ENCODE measurements at regions not wholly inside any gene's neighbourhood (a gene's known extent, or its start where the extent isn't known, plus 50 kb on each side); places are given as distances from the start of the nearest gene placed in this dataset.
"Not testable (repeated sequence)": the region's sequence is repeated elsewhere in the genome, so short reads cannot be mapped to it uniquely, and the experiment has no call there.

DNA sequence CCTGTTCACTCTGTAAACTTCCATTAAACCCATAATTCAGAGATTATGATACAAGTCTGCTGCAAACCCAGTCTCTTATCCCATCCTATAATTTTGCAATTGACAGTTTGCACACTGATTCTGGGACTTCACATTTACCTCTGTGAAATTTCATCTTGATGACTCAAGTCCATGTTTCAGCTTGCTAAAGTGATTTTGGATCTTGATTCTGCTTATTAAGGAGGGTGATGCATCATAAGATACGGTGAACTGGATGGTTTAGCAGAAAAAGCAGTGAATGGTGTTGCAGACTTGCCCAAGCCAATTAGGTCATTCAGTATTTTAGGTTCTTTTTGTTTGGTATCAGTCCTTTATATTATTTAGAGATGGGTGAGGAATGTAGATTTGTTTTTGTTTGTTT, 125.5 kb upstream of the PODXL start:
- DNase-seq (ENCODE audit: low read depth in 2 of 2), result no peak

- DNase-seq (ENCODE audit: low read depth in 2 of 2), result not testable (repeated sequence)
Observed at GRCh38 chr7:131679071-131679470, 122.6 kb upstream of the PODXL start.

- not testable (repeated sequence) for DNase-seq (ENCODE audit: low read depth in 2 of 2)
Observed at GRCh38 chr7:131676850-131677249, 120.4 kb upstream of the PODXL start.

GRCh38 chr7:131674131-131674530, 117.7 kb upstream of the PODXL start:
- no peak for DNase-seq (ENCODE audit: low read depth in 2 of 2)

GRCh38 chr7:131673576-131673975, 117.1 kb upstream of the PODXL start:
- no peak for DNase-seq (ENCODE audit: low read depth in 2 of 2)

DNA sequence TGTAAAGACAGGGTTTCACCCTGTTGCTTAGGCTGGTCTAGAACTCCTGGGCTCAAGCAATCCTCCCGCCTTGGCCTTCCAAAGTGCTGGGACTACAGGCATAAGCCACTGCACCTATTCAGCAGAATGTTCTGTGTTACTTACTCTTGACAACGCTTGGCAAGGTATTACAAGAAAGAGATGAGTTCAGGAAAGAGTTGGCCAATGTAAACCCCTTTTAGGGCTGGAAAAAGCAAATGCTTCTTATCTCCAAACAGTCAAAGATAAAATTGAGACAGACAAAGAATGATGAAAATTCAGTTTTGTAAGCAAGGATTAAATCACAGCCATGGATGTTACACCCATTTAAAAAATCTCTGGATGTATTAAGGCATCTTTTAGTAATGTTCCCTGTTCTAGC, 114.0 kb upstream of the PODXL start:
- no peak for DNase-seq (ENCODE audit: low read depth in 2 of 2)

DNA sequence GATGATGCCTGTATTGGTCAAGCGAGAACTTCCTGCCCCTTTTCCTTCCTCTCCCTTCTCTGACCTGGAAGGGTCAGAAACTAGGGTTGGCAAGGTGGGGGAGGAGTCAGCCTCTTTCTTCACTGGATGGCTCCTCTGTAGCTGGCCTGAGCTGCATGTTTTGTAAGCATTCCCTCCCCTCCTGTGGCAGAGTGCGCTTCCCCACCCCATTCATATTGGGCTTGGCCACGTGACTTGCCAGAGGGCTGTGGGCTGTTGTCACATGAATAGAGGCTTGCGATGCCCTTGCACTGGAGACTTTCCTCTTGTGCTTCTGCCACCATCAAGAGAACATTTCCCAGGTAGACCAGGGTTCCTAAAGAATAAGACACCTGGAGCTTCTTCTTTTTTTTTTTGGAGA, 111.3 kb upstream of the PODXL start:
- DNase-seq (ENCODE audit: low read depth in 2 of 2), result no peak

- no peak for DNase-seq (ENCODE audit: low read depth in 2 of 2)
Observed at GRCh38 chr7:131665021-131665420, 108.6 kb upstream of the PODXL start.

- no peak for DNase-seq (ENCODE audit: low read depth in 2 of 2)
Observed at GRCh38 chr7:131664570-131664969, 108.1 kb upstream of the PODXL start.

DNA sequence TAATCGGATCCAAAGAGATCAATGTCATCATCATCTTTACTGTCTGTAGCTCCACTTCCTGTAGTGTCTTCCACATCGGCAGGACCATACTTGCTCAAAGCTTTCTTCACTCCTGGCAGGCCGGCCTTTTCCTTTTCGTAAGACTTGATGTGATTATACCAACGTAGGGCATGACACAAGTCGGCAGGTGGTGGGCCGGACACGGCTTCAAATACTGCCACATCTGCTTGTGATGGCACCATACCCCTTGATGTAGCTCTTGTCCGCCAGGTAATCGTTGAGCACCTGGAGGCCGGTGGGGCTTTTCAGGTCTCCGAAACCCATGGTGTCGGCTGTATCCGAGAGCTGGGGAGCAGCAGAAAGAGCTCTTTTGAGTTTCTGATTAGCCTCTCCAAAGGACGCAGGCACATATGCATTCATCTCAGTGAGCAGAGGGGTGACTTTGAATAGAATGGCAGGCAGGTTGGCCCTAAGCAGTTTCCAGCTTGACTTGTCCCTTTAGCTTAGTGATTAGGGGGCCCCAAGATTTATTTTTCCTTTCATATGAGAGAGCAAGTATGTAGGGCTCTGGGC, 106.0 kb upstream of the PODXL start:
- DNase-seq (ENCODE audit: low read depth in 2 of 2), result not testable (repeated sequence)

- DNase-seq (ENCODE audit: low read depth in 2 of 2), result no peak
Observed at GRCh38 chr7:131657881-131658280, 101.5 kb upstream of the PODXL start.

- DNase-seq (ENCODE audit: low read depth in 2 of 2), result no peak
Observed at GRCh38 chr7:131656980-131657723, 100.7 kb upstream of the PODXL start.

DNA sequence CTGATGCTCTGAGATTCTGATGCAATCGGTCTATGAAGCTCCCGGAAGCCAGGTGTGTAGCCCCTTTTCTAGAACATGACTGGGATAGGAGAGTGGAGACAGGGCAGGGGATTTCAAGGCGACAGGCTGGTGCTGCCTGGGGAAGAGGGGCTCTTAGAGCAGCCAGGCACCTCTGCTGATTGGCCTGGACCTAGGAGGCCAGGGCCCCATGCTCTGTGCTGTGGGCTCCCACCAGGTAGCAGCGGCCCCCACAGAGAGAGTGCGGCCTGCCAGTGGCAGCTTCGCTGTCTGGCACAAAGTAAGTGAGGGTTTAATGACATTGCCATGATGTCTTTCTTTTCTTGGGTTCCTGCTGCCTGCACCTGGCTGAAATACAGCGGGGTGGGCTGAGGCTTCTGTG, 99.4 kb upstream of the PODXL start:
- no peak for DNase-seq (ENCODE audit: low read depth in 2 of 2)

DNA sequence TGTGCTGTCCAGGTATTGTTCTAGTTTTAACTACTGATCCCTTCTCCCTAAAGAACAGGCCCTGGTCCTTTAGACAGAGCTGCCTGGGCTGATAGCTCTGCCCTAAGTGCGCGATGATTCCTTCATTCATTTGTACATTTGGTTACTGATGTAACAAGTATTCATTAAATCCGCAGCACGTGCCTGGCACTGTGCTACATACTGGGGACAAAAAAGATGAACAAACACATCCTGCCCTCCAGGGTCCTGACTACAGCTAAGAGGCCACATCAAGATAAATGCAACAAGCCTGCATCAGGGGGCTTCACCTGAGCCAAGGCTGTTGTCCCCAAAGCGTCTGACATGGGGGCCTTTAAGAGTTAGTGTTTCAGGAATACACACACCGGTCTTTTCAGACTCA, 99.0 kb upstream of the PODXL start:
- no peak for DNase-seq (ENCODE audit: low read depth in 2 of 2)

DNA sequence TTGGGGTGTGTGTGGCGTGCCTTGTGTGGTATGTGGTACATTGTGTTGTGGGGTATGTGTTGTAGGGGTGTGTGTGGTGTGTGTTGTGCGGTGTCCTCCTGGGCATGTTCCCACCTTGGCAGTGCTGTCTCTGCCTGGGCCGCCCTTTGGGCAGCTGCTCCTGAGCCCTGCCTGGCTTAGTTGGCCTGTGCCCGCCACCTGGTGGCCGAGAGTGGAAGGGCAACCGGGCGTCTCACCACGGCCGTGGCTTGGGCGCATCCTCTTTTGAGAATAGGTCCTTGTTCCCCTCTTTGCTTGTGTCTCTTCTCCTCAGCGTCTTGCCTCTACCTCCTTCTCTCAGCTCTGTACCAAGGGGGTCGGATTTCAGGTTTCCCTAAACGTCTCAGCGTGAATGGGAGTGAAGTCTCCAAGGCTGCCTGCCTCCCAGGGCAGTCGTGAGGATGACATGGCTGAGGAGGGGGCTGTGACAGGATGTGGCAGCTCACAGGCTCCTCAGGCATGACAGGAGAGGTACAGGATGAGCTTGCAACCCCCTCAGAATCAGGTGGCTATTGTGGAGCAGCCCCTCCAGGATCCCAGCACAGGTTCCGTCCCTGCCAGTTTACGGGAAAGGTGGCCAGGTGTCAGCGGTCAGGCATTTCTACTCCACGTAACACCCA, 98.4 kb upstream of the PODXL start:
- peak; percentile 42 to 44 for DNase-seq (ENCODE audit: low read depth in 2 of 2)

GRCh38 chr7:131654249-131654558, 97.8 kb upstream of the PODXL start:
- no peak for DNase-seq (ENCODE audit: low read depth in 2 of 2)

DNA sequence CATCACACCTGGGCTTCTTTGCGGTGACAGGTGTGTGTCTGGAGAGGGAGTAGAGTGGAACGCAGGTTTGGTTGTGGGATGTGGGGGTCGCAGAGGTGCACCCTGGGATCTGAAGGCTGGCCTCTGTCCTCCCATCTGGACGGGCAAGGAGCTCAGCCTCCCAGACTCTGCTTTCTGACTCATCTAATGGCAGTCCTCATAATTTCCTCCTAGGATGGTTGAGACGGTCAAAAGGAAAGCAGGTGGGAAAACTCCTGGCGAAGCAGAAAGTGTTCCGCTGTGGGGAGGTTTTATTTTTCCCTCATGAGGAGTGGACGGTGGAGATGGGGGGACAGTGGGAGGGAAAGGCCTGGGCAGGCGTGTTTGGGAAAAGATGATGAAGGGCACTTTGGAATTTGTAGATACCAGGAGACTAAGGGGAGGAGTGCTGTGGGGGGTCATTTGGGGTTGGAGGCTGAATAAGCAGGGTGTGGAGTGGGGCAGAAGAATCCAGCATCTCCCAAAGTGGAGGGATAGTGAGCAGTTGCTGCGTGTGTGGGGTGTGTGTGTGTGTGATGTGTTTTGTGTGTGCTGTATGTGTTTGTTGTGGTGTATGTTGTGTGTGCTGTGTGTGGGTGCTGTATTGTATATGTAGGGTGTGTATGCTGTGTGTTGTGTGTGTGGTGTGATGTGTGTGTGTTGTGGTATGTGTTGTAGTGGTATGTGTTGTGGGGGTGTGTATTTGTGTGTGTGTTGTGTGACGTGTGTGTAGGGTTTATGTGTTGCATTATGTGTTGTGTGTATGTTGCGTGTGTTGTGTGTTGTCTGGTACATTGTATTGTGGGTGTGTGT, 97.2 kb upstream of the PODXL start:
- no peak for DNase-seq (ENCODE audit: low read depth in 2 of 2)

GRCh38 chr7:131652934-131653333, 96.5 kb upstream of the PODXL start:
- no peak for DNase-seq (ENCODE audit: low read depth in 2 of 2)

DNA sequence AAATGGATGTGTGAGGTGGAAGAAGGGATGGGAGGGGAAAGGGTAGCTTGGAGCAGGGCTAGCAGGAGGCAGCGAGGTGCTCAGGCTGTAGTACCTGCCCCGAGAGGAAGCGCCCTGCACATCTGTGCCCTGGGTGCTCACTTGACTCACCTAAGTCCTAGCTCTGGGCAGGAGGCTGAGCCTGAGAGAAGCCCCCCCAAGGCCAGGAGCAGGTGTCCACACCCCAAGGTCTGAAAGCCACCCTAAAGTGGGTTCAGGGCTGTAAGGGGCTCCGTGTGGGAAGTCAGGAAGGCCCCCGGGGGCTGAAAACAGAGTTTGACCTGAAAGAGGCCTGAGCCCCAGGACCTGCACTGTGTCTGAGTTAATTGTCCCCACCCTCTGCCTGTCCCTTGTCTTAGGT, 95.8 kb upstream of the PODXL start:
- DNase-seq (ENCODE audit: low read depth in 2 of 2), result no peak

DNA sequence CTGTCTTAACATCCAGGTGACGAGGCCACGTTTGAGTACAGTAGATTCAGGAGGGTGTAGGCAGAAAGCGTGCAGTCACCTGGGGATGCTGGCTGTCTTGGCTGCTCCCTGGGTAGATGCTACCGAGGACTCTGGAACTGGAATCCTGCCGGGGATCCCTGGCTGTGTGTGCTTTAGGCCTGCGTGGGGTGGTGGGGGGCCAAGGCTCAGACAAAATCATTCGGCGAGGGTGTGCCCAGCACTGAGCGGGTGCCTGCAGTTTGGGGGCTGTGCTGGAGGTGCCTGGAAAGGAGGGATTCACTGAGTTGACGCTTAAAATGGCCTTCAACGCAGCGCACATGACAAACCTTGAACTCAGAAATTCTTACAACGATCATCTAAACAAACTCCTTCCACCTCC, 93.5 kb upstream of the PODXL start:
- no peak for DNase-seq (ENCODE audit: low read depth in 2 of 2)

GRCh38 chr7:131649003-131649541, 92.6 kb upstream of the PODXL start:
- no peak for DNase-seq (ENCODE audit: low read depth in 2 of 2)

- no peak for DNase-seq (ENCODE audit: low read depth in 2 of 2)
Observed at GRCh38 chr7:131648491-131648890, 92.1 kb upstream of the PODXL start.
